ENCODE measurements at regions not wholly inside any gene's neighbourhood (a gene's known extent, or its start where the extent isn't known, plus 50 kb on each side); places are given as distances from the start of the nearest gene placed in this dataset.
"Not testable (repeated sequence)": the region's sequence is repeated elsewhere in the genome, so short reads cannot be mapped to it uniquely, and the experiment has no call there.

DNA sequence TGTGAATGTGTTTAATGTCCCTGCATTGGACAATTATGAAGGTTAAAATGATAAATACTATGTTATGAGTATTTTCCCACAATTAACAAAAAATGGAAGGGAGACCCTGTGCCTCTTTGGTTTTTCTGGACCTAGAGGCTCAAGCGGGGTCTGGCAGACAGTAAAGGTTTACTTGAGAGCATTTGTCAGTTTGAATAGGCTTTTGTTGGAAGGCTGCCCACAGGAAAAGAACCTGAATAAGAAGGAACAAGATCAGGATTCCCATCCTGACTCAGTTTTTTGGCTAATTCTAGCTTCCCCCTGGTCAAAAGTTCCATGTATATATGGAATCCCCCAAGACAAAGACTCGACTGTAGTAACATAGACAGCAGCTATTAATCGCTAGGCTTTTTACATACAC, 150.9 kb upstream of the JUN start:
- DNase-seq (ENCODE audit: low read depth) = no peak

DNA sequence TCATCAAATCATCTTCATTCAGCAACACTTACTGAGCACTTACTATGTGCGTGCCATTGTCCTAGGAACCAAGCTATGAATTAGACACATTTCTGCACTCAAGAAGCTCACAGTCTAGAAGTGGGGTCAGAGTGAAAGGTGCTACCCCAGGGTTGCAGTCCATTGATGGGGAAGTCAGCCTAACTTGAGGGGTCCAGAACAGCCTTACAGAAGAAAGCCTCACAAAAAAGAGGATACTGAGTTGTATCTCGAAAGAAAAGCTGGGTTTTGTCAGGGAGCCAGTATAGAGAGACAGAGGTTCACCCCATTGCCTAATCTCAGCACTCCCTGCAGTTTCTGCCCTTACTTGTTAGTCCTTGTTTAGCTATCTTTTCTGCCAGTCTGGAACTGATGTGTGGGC, 153.1 kb upstream of the JUN start:
- DNase-seq (ENCODE audit: low read depth) = no peak

GRCh38 chr1:58939146-58939545, 155.3 kb upstream of the JUN start:
- DNase-seq (ENCODE audit: low read depth) = no peak

DNA sequence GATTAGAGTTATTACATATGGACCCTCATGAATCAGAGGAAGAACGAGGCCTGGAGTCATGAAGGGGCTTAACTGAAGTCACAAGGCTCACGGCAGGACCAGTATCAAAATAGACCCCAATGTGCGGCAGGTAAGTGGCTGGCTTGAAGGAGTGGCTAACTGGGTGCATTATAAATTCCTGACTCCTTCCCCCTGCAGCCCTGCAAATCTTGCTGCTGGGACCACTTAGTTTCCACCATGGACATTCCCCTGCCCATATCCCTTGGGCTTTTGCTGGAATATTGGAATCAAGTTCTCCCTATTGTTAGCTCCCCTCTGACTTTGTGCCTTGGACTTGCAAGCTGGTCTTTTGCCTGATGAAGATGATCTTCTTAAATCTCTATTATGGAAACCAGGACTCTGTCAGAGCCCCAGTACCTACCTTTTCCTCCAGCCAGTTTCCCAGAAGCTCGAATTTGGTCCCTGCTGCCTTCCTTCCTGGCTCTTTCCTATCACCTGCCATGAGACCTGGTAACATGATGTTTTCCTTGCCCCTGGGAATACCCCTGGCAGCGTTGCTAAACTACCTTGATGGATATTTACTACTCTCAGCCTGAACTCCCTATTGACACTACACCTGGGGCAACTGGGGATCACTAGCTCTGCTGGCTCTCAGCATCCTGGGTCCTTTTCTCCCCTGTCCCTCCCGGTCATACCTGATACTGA, 156.0 kb upstream of the JUN start:
- DNase-seq (ENCODE audit: low read depth) = no peak

DNA sequence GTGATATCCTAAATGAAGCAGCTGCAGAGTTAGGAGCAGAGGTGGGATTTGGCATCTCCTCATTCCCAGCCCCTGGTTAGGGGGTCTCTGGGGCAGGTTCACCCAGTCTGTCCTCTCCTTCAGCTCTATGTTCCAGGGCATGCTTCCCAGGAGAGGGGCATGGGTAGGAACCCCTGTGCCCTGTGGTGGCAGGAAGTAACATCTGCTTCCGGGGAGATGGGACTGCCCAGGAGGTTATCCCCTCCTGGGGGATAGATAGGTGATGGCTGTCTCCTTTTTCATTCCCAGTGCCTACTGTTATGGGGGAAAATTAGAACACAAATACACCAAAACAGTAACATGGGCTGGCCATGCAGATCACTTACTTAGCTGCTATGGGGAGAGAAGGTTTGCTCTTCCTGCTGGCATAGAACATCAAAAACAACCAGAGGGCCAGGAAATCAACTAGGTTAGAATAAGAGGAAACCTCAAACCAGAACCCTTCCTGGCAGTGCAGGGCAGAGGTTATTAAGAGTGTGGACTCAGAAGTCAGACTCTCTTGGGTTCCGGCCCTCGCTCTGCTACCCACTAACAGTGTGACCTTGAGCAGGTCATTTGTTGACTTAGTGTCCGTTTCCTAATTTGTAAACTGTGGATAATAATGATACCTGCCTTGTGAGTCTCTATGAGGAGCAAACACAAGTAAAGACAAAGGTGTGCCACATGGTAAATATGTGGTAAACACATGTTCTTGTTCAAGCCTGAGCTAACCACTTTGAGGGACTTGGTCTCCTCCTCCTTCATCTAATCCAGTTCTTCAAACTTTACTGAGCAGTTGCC, 157.8 kb upstream of the JUN start:
- no peak for DNase-seq (ENCODE audit: low read depth)

DNA sequence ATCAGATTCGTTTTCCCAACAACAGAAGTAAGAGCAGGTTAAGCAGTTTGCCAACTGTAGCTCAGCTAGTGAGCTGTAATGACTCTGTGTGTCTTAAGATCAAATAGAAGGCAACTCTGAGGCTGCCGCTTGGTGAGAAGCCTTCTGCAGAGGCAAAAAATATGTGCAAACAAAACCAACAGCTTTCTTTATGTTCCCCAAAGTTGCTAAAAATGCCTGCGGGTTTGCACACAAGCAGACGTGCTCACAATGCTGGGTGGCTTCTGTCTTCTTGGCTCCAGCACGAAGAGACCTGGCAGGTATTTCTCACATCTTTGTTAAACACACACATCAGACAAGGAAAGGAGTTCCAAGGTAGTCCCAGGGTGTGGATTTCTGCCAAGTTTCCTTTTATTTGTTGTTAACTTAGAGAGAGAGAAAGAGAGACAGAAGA, 158.9 kb upstream of the JUN start:
- no peak for DNase-seq (ENCODE audit: low read depth)

DNA sequence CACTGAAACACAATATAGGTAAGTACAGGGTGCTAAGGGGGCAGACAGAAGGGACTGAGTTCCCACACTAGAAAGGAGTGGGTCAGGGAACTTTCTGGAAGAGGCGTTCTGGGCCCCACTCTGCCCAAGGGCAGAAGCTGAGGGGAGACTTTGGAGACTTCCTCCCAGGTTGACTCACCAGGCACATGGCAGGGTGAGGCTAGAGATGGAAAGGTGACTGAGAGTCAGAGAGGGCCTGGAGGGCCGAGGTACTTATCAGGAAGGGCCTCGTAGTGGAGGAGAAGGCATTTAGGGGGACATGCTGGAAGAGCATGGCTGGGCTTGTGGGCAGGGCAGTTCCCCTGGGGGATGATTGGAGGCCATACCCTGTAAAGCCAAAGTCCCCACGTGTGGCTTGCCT, 159.9 kb upstream of the JUN start:
- DNase-seq (ENCODE audit: low read depth) = no peak

DNA sequence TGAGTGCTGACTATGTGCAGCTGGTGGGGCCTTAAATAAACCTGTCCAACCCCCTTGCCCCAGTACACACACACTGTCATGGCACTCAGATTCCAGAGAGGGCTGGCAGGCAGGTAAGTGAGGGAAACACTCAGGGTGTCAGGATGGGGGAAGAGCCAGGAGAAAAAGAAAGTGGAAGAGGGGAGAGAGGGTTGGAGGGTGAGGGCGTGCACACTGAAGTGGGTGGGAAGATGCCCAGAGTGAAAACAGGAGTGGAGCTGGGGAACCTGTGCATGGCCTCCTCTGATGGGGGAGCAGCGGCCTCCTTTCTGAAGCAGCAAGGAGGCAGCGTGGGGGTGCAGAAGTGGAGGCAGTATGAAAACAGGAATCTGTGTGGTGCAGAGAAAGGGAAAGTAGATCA, 160.6 kb upstream of the JUN start:
- DNase-seq (ENCODE audit: low read depth) = no peak

GRCh38 chr1:58946390-58946789, 162.5 kb upstream of the JUN start:
- no peak for DNase-seq (ENCODE audit: low read depth)

GRCh38 chr1:58948671-58949070, 164.8 kb upstream of the JUN start:
- no peak for DNase-seq (ENCODE audit: low read depth)

- no peak for DNase-seq (ENCODE audit: low read depth)
Observed at GRCh38 chr1:58949551-58950220, 165.8 kb upstream of the JUN start.

DNA sequence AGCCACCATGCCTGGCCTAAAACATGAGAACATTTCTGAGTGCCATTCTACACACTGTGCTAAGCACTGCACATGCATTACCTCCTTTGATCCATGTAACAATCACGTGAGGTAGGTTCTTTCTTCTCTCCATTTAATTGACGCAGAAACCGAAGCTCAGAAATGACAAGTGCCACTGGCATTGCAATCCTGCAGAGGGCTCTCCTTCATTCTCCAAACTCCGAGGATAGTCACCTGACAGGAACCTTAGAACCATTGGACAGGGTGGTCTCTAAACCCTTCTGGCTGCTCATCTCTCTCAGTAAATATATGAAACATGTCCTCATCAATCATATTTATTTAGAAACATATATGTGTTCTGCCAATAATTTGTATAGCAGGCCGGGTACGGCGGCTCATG, 167.1 kb upstream of the JUN start:
- no peak for DNase-seq (ENCODE audit: low read depth)

- not testable (repeated sequence) for DNase-seq (ENCODE audit: low read depth)
Observed at GRCh38 chr1:58953951-58954350, 170.1 kb upstream of the JUN start.

DNA sequence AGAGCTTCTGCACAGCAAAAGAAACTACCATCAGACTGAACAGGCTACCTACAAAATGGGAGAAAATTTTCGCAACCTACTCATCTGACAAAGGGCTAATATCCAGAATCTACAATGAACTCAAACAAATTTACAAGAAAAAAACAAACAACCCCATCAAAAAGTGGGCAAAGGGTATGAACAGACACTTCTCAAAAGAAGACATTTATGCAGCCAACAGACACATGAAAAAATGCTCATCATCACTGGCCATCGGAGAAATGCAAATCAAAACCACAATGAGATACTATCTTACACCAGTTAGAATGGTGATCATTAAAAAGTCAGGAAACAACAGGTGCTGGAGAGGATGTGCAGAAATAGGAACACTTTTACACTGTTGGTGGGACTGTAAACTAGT, 179.4 kb upstream of the JUN start:
- DNase-seq (ENCODE audit: low read depth) = not testable (repeated sequence)

DNA sequence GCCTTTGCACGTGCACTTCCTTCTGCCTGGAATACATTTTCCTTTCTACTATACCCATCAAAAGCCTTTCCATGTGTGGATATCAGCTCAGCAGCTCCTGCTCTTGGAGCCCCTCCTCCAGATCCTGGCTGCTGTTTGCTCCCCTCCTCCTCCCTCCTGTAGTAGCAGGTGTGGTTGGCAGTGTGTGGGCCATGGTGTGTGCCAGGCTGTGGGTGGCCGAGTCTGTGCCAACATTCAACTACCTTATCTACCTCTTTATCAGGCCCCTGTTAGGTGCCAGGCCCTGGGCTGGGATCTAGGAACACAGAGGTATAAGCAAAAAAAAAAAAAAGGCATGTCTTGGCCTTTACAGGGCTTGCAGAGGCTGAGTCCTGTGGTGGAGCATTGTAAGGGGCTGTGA, 180.6 kb upstream of the JUN start:
- no peak for DNase-seq (ENCODE audit: low read depth)

GRCh38 chr1:58964880-58965279, 181.0 kb upstream of the JUN start:
- no peak for DNase-seq (ENCODE audit: low read depth)

DNA sequence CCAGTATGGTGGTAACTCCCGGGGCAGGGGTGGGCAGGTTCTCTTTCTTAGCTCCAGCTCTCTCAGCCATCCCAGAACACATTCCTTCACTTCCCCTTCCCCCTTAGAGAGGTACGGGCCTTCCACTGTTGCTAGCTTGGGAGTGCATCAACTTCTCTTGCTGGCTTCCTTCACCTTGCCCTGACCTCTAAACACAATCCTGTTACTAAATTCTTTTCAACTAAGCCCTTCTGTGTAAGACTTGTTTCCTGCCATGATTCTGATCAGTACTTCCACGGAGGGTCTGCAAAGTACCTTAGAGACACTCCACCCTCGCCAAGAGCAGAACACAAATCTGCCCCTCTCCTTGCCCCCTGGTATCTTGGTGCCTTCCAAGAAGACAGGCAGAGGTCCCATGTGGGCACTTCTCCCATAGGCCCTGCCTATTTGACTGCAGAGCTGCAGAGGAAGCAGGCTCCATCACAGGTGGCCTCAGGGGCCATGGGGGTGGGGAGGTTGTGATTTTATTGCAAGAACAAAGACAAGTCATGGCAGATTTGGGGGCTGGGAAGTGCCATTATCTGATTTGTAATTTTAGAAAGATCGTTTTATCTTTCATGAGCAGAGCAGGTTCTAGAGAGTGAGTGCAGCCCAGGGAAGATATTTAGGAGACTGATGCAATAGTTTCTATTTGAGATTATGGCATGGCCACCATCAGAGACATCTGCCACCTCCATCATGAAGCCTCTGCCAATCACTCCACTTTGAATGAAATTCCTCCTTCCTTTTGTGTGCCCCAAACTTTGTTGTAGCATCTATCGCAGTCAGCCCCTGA, 182.5 kb upstream of the JUN start:
- DNase-seq (ENCODE audit: low read depth) = no peak

GRCh38 chr1:58966917-58967740, 183.3 kb upstream of the JUN start:
- DNase-seq (ENCODE audit: low read depth) = no peak

DNA sequence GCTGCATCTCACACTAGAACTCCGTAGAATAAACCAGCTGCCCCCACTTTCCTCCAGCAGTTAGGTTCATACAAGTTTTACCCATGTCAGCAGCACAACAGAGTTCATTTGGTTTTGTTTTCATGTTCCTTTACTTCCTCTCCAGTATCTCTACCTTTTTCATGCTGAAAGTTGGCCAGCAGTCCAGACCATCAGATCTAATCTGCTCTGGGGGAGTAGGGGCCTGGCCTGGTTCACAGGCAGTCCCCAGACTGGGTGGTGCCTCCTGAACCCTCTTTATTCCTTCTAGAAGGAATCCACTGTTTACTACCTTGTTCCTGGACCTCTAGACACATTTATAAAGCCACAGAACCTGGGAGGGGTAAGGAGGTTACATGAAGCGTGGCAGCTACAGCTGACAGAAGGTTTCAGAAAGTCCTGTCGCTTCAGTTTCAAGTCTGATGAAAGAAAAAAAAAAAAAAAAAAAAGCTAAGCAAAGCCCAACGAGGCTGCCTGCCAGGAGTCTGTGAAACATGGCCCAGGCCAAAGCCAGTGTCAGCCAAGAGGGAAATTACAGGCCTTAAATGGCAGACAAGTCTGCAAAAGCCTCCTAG, 184.6 kb upstream of the JUN start:
- no peak for DNase-seq (ENCODE audit: low read depth)

GRCh38 chr1:58969176-58969575, 185.3 kb upstream of the JUN start:
- not testable (repeated sequence) for DNase-seq (ENCODE audit: low read depth)

DNA sequence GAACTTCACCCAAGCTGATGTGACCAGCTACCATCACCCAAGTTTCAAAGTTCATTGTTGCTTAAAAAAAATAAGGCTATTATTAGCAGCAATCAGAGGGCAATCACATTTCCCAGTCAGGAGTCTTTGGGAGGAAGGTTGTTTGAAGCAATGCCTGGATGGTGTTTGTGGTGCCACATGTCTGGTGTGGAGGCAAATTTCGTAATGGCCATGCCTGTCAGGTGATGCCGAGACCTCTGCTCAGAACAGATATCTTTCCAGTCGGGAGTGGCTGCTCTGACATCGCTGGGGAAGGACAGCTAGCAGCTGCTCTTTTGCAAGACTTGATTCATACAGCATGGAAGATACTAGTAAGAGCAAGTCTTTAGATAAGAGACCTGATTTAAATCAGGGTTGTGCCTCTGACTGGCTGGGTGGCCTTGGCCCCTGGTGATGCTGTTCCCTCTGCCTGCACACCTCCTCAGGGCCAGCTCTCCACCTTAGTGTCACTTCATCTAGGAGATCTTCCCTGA, 187.8 kb upstream of the JUN start:
- no peak for DNase-seq (ENCODE audit: low read depth)

Data from stimulated activated CD8-positive, alpha-beta memory T cell treated with anti-CD3 and anti-CD28 coated beads, Interleukin-4, amount 100 ng/mL, for 24 hours (primary cell).